ENCODE measurements at regions not wholly inside any gene's neighbourhood (a gene's known extent, or its start where the extent isn't known, plus 50 kb on each side); places are given as distances from the start of the nearest gene placed in this dataset.

DNA sequence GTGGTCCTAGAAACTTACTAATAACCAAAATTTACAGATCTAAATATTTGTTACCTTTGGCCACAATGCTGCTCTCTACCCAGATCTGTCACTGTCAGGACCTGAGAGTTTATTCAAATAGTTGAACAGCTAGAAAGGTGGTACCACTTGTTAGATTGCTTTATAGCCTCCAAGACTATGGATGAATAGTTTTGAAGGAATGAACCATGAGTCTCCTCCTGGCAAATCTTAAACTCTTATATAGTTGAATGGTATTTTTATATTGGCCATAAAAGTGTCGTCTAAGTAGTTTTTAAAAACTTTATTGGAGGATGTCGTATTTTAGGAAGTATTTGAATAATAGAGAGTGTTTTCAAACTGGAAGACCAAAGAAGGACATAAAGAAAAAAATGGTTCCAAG lies 178.7 kb downstream of the AHR start:
- no peak for DNase-seq (ENCODE audit: low read depth)
- TF ChIP-seq, protein P1, sequence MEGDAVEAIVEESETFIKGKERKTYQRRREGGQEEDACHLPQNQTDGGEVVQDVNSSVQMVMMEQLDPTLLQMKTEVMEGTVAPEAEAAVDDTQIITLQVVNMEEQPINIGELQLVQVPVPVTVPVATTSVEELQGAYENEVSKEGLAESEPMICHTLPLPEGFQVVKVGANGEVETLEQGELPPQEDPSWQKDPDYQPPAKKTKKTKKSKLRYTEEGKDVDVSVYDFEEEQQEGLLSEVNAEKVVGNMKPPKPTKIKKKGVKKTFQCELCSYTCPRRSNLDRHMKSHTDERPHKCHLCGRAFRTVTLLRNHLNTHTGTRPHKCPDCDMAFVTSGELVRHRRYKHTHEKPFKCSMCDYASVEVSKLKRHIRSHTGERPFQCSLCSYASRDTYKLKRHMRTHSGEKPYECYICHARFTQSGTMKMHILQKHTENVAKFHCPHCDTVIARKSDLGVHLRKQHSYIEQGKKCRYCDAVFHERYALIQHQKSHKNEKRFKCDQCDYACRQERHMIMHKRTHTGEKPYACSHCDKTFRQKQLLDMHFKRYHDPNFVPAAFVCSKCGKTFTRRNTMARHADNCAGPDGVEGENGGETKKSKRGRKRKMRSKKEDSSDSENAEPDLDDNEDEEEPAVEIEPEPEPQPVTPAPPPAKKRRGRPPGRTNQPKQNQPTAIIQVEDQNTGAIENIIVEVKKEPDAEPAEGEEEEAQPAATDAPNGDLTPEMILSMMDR (IDR thresholded peaks at IDR 0.05; ENCODE audit: low read depth, low read length) = no peak
- TF ChIP-seq MYC (IDR thresholded peaks at IDR 0.05; ENCODE audit: low read depth, low read length) = no peak
- TF ChIP-seq, protein P2, sequence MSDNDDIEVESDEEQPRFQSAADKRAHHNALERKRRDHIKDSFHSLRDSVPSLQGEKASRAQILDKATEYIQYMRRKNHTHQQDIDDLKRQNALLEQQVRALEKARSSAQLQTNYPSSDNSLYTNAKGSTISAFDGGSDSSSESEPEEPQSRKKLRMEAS (IDR thresholded peaks at IDR 0.05; ENCODE audit: low read depth, low read length) = no peak
- no peak for TF ChIP-seq POLR2A (IDR thresholded peaks at IDR 0.05; ENCODE audit: extremely low read depth, insufficient read length)
- no peak overlapping the region for H3K4me3 ChIP-seq (ENCODE audit: low read depth, low read length)

DNA sequence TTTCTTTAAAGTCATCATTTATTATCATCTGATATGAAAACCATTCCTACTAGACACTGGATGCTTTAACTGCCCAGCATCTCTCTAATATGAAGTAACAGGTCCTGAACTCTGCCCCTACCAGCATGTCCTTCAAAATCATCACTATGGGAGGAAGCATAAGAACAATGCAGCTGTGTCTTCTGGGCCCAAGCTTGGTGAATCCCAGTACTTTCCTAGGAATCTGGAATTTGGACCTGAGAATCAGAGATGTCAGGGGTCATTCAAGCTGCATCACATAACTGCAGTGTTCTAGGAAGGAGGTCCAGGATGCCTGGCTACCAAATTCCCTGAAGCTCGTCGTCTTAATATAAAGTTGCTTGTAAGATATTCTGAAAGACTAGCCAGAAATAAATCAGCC lies 182.7 kb downstream of the AHR start:
- no peak overlapping the region for H3K4me3 ChIP-seq (ENCODE audit: low read depth, low read length)
- DNase-seq (ENCODE audit: low read depth) = no peak
- TF ChIP-seq, protein P2 (IDR thresholded peaks at IDR 0.05; ENCODE audit: low read depth, low read length) = no peak
- TF ChIP-seq POLR2A (IDR thresholded peaks at IDR 0.05; ENCODE audit: extremely low read depth, insufficient read length) (no peak), MYC (IDR thresholded peaks at IDR 0.05; ENCODE audit: low read depth, low read length) (no peak)
- TF ChIP-seq, protein P1 (IDR thresholded peaks at IDR 0.05; ENCODE audit: low read depth, low read length) = no peak

DNA sequence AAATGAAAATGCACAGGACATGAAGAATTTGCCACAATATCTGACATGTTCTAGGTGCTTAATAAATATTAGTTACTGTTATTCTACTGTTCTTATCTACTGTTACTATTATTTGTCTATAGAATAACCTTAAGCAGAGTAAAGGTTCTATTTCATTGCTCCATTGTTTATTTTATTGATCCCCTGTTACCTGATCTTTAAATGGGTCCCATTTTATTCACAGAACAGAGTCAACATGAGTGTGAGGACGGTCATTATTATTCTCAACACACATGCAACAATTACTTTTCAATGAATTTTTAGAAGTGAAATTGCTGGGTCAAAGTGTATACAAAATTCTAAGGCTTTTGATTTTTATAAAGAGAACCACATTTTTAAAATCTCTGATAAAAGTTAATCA lies 186.9 kb downstream of the AHR start:
- H3K4me3 ChIP-seq (ENCODE audit: low read depth, low read length) = no peak overlapping the region
- TF ChIP-seq, protein P1 (IDR thresholded peaks at IDR 0.05; ENCODE audit: low read depth, low read length) = no peak
- TF ChIP-seq POLR2A (IDR thresholded peaks at IDR 0.05; ENCODE audit: extremely low read depth, insufficient read length) (no peak), MYC (IDR thresholded peaks at IDR 0.05; ENCODE audit: low read depth, low read length) (no peak)
- TF ChIP-seq, protein P2 (IDR thresholded peaks at IDR 0.05; ENCODE audit: low read depth, low read length) = no peak
- no peak for DNase-seq (ENCODE audit: low read depth)

DNA sequence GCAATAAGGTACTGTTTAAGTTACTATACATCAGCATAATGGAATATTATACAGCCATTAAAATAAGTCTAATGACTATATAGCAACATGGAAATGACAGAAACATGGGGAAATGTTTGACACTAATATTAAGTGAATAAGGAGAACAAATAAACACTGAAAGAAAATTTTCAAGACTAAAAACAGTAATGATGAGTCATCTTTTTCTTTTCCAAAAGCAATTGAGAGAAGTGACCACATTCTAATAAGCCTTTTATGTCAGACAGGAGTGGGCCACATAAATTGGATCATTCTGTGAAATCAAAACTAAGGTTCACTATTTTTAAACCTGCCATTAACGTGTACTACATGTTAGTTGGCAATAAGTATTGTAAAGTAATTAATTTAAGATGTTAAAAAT lies 187.5 kb downstream of the AHR start:
- TF ChIP-seq, protein P1 (IDR thresholded peaks at IDR 0.05; ENCODE audit: low read depth, low read length) = no peak
- no peak overlapping the region for H3K4me3 ChIP-seq (ENCODE audit: low read depth, low read length)
- no peak for DNase-seq (ENCODE audit: low read depth)

DNA sequence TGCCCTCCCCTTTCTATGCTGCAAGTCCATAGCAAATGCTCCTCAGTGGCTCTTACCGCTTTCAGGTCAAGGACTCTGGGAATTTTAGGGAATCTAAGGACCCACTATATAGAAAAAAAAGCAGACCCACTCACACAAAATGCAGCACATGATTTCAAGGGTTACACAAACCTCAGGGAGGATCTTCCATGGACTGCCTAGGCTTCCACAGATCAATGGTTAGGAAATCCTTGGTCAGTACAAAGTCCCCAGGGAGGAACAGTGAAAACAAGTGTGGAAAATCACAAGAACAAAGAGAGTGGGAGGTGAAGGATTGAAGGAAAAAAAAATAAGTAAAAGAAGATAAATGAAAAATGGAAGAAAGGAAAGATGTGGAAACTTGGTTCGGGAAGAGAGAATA lies 188.4 kb downstream of the AHR start:
- no peak for DNase-seq (ENCODE audit: low read depth)
- no peak overlapping the region for H3K4me3 ChIP-seq (ENCODE audit: low read depth, low read length)
- TF ChIP-seq MYC (IDR thresholded peaks at IDR 0.05; ENCODE audit: low read depth, low read length) = no peak
- no peak for TF ChIP-seq POLR2A (IDR thresholded peaks at IDR 0.05; ENCODE audit: extremely low read depth, insufficient read length)
- TF ChIP-seq, protein P2 (IDR thresholded peaks at IDR 0.05; ENCODE audit: low read depth, low read length) = no peak
- TF ChIP-seq, protein P1 (IDR thresholded peaks at IDR 0.05; ENCODE audit: low read depth, low read length) = no peak

DNA sequence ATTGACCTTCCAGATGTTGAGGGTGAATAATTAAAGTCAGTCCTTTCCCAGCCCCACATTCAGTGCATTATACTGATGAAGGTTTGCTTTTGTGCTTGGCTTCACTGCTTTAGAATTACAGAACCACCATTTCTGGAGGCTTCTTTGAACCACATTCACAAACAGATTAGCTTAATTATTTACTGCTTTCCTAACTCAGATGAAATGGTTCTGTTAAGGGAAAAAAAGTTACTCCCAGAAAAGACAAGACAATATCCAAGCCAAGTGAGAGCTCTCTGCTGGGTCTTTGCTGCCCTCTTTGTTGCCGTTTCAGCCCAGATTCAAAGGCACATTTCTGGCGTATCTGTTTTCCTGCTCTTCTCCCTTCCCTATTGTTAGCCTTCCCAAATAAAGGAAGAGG lies 188.9 kb downstream of the AHR start:
- TF ChIP-seq, protein P1 (IDR thresholded peaks at IDR 0.05; ENCODE audit: low read depth, low read length) = no peak
- TF ChIP-seq MYC (IDR thresholded peaks at IDR 0.05; ENCODE audit: low read depth, low read length) (no peak), POLR2A (IDR thresholded peaks at IDR 0.05; ENCODE audit: extremely low read depth, insufficient read length) (no peak)
- TF ChIP-seq, protein P2 (IDR thresholded peaks at IDR 0.05; ENCODE audit: low read depth, low read length) = no peak
- no peak for DNase-seq (ENCODE audit: low read depth)
- H3K4me3 ChIP-seq (ENCODE audit: low read depth, low read length) = no peak overlapping the region

Measured in NB4 (cell line).